Glomerular endothelial cell (primary cell): ENCODE measurements at regions not wholly inside any gene's neighbourhood (a gene's known extent, or its start where the extent isn't known, plus 50 kb on each side); places are given as distances from the start of the nearest gene placed in this dataset.

Experiments used
- DNase-seq: peaks from one replicate; pipeline ENCODE4 v3.0.0-alpha.2; 2011; ENCODE audit warnings: low read depth, low spot score; ENCODE audit errors: extremely low read depth

- no peak for DNase-seq
These were observed 51.0 kb upstream of the EGFLAM start for GRCh38 chr5:38207343-38207742.

DNA sequence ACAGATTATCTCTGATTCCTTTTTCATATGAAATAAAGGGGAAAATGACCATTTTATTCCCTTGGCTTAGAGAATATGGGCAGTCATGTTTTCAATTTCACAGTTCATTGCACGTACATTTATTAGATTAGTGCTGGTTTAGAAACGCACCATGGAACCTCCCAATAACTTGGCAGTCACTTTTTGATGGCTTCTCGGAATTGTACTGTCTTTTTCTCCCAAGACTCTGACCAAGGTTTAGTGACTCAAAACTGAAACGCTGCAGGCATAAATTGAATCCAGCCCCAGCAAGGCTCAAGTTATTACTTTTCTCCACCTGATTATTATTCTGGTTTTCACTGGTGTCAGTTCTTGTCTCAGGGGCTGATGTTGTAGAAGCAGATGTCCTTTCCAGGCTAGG is 55.6 kb upstream of the EGFLAM start:
- DNase-seq, result no peak

GRCh38 chr5:38200872-38201557 is 57.3 kb upstream of the EGFLAM start:
- no peak for DNase-seq

DNA sequence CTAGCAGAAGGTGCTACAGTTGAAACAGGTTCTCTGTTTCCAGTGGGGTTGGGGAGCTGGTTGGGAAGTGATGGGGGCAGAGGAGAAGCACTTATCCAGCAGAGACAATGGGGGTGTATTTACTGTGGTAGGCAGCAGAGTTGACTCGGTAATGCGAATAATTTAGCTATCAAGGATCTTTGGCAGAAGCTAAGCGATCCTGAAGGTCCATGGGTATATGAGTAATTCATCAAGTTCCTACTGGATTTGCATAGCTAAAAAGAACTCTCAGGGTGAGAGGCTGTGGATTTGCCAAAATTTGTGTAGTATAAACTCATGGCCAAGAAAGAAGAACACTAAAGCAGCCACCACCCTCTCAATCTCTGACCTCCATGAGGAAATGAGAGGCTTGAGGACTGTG is 61.2 kb upstream of the EGFLAM start:
- DNase-seq, result no peak

GRCh38 chr5:38193015-38193581 is 65.3 kb upstream of the EGFLAM start:
- peak; percentile 3 for DNase-seq

DNA sequence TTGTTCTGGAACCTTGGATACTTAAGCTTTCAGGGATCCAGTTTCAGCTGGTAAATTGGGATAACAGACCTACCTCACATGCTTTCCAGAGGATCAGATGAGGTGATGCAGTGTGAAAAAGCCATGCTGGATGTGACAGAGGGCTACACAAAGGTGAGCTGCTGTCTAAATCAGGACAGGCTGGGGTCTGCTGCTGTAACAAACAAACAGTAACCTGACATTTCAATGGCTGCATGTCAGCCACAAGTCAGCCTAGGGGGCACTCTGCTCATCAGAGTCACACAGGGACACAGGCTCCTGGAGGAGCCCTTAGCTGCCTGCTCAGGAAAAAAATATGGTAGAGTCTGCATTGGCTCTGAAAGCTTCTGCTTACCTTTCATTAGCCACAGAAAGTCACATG is 66.7 kb upstream of the EGFLAM start:
- no peak for DNase-seq

DNA sequence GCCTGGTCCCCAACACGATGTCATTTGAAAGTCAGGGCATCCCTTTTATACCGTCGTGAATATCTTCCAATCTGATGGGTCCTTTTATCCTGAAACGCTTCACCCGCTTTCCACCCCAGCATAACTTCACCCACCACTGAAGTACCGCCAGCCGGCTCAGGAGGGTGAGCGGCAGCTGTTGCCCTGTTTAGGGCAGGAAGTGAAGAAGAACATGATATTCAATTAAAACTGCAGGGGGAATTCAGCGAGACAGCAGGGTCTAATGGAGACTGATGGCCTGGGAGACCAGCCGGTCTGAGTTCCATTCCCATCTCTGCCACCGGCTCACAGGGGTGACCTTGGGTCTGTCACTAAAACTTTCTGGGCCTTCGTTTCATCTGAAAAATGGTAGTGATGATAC is 68.2 kb upstream of the EGFLAM start:
- DNase-seq, result no peak

DNA sequence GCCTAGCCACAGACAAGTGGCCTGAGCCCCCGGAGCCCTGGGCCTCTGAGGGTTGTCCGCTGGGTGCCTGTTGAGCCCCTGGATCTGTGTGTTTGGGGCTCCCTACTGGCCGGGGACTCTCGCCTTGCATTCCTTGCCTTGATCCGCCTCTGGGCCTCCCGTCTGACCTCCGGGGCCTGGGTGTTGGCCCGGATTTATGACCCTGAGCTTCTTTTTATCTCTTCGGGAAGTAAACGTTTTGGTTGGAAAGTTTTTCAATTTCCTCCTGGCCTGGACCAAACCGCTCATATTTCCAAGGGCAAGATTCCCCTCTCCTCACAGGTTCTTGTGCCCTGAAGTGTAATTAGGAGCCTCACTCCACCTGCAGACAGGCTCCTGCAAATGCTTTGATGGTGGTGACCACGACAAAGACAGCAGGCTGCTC is 69.3 kb upstream of the EGFLAM start:
- DNase-seq, result no peak

- DNase-seq, result no peak
These were observed 69.8 kb upstream of the EGFLAM start for GRCh38 chr5:38188591-38188990.

DNA sequence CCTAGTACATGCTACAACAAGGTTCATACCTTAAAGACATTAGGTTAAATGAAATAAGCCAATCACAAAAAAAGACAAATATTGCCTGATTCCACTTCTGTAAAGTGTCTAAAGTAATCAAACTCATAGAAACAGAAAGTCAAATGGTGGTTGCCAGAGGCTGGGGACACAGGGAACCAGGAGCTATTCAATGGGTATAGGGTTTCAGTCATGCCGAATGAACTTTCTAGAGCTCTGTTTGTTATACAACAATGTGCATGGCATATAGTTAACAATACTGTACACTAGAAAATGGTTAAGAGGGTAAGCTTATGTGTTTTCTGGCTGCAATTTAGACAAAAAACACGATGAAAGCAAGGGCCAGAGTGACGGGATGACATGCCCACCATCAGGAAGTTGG is 70.8 kb upstream of the EGFLAM start:
- no peak for DNase-seq

GRCh38 chr5:38184627-38185026 is 73.7 kb upstream of the EGFLAM start:
- no peak for DNase-seq

DNA sequence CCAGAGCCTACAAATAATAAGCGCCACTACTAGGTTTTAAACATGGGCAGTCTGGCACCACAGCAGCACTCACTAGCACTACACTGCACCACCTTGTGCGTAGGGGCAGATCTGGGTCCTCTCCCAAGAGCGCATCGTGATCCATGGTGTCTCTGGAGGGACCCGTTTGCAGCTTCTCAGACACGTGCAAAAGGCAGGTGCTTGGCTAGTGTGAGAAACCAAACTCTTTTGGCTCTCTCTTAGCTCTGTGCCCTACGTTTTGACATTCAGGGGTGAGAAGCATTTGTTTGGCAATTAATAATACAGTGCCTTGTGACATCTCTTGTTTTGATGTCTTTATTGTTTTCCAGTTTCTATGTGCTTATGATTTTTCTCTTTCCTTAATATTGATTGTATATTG is 75.4 kb upstream of the EGFLAM start:
- DNase-seq, result no peak

- DNase-seq, result no peak
These were observed 90.3 kb upstream of the EGFLAM start for GRCh38 chr5:38168029-38168428.

- DNase-seq, result no peak
These were observed 90.8 kb upstream of the EGFLAM start for GRCh38 chr5:38167562-38167996.

DNA sequence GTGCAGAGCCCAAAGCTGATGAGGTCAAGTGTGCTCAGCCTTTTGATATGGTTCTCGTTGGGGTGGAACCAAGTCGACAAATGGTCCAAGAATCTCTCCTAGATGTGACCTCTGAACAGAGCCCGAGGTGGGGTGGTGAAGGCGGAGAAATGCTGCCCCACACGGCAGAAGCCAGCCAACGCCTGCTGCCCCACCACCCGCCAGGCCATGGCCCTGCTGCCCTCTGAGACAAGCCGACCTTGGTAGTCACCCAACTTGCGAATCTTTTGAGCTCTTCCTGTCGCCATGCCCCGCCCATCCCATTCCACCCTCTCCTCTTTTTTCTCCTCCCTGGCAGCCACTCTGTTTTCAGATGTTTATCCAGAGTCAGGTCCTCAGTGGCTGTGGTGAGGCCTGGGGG is 91.5 kb upstream of the EGFLAM start:
- DNase-seq, result no peak

DNA sequence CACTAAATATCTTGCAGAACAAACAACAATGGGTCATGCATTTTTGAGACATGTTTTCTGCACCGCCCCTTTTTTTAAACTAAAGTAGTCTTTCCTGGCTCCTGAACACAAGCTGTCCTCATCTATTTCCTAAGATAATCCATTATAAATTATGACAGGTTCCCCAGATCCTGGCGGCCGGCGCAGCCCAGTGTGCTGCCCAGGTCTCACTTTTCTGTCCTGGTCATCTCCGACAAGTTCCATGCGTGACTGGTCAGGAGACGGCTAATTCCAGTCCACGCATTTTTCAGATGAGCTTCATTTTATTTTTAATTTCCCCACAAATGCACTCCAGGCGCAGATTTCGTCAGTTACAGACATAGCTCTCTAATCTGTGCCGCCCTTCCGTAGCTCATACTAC is 92.9 kb upstream of the EGFLAM start:
- no peak for DNase-seq

GRCh38 chr5:38164776-38165399 is 93.5 kb upstream of the EGFLAM start:
- DNase-seq, result no peak

DNA sequence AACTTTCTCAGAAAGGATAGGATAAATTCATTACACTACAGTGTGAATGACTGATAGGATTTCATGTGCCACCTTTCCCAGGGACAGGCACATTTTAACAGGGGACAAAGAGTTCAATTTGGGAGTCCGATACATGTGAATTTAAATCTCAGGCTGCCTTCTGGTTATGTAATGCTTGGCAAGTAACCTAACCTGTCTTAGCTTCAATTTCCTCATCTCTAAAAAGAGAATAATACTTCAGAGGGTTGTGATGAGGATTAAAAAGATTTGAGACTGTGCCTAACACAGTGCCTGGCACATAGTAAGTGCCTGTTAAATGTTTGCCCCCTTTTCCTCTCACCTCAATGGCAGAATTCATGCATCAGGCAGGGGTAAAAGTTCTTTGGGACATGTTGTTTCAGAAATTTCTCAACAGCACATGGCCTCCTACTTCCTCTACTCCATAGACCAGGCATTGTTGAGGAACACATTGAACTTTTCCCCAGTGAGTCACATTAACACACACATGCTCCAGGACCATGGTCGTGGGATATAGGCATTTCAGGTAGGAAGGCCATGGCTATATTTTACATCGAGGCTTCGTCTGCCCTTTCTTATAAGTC is 94.6 kb upstream of the EGFLAM start:
- DNase-seq, result no peak

DNA sequence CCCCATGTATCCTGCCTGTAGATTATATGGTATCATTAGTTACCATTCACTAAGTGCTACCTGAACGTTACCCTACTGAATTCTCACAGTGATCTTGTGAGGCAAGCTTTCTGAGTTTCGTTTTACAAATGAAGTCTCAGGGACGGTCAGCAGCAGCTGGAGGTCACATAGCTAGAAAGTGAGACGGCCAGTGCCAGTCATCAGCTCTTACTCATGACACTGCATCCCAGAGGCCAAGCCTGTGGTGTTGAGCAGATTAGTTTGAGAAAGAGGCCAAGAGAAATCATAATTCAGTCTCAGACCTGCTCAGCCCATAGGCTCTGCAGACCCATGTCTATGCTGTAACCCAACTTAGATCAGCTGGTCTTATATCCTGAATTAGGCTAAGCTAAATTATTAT is 95.7 kb upstream of the EGFLAM start:
- no peak for DNase-seq

- no peak for DNase-seq
These were observed 101.3 kb upstream of the EGFLAM start for GRCh38 chr5:38157024-38157423.

- DNase-seq, result no peak
These were observed 103.6 kb upstream of the EGFLAM start for GRCh38 chr5:38154615-38155204.

DNA sequence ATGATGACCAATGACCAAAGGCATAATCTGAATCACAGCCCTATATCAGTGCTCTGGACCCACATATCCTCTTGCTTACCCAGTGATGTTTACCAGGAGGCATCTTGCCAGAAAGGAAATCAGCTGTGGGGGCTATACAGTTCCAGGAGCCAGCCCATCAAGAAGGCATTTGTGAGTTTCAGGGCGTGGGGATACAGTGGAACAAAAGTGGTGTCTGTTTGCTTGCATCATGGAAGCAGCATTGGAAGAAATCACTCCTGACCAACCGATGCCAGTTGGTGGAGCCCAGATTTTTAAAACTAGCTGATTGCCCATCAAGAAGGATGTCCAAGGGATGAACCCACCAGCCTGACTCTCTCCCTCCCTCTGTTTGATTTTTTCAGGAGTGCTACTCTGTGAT is 106.5 kb upstream of the EGFLAM start:
- DNase-seq, result no peak
